Glomerular visceral epithelial cell (primary cell): ENCODE measurements at regions not wholly inside any gene's neighbourhood (a gene's known extent, or its start where the extent isn't known, plus 50 kb on each side); places are given as distances from the start of the nearest gene placed in this dataset.

Experiments used
- DNase-seq: peaks from one replicate; pipeline ENCODE4 v3.0.0-alpha.2; 2016; ENCODE audit errors: extremely low spot score

DNA sequence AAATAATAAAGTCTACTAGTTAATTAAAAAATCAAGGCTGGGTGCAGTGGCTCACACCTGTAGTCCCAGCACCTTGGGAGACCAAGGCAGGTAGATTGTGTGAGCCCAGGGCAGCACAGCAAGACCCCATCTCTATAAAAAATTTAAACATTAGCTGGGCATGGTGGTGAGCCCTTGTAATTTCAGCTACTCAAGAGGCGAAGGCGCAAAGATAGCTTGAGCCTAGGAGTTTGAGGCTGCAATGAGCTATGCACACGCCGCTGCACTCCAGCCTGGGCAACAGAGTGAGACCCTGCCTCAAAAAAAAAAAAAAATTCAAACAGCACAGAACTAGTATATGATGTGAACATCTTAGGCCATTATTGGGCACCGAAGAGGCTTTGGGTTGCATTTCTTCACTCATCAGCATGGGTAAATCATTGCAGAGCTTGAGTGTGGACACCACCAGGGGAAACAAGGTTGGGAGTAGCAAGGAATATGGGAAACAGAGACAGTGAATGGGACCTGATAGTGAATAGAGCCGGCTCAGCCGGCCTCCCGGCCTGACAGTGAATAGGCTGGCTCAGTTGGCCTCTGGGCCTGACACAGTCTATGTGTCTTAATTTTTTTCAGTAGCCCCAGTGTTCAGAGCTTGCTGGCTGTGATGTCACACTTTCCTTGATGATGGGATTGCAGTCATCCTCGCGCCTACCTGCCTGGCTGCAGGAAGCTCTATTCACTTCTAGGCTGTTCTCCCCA, 89.1 kb upstream of the ERRFI1 start:
- DNase-seq: no peak

DNA sequence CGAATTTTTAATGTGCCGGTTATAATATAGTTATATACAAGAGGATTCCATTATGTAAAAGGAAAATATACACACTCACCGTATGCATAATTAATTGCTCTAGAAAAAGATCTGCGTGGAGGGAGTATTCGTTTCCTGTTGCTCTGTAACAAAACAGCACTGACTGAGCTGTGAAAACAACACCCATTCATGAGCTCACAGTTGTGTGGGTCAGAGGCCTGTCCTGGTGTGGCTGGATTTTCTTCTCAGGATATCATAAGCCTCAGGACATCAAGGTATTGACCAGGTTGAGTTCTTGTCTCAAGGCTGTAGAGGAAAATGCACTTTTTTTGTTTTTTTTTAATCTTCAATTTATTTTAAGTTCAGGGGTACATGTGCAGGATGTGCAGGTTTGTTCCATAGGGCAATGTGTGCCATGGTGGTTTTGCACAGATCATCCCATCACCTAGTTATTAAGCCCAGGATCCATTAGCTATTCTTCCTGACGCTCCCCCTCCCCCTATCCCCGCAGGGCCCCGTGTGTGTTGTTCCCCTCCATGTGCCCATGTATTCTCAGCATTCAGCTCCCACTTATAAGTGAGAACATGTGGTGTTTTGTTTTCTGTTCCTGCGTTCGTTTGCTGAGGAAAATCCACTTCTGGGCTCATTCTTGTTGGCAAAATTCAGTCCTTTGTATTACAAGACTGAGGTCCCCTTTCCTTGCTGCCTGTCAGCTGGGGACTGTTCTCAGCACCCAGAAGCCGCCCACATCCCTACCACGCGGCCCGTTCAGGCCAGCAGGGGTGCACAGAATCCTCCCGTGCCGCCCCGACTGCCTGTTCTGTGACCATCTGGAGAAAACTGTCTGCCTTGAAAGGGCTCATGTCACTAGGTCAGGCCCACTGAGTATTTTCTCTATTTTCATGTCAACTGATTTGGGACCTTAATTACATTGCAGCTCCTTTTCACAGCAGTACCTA, 87.4 kb upstream of the ERRFI1 start:
- no peak for DNase-seq

DNA sequence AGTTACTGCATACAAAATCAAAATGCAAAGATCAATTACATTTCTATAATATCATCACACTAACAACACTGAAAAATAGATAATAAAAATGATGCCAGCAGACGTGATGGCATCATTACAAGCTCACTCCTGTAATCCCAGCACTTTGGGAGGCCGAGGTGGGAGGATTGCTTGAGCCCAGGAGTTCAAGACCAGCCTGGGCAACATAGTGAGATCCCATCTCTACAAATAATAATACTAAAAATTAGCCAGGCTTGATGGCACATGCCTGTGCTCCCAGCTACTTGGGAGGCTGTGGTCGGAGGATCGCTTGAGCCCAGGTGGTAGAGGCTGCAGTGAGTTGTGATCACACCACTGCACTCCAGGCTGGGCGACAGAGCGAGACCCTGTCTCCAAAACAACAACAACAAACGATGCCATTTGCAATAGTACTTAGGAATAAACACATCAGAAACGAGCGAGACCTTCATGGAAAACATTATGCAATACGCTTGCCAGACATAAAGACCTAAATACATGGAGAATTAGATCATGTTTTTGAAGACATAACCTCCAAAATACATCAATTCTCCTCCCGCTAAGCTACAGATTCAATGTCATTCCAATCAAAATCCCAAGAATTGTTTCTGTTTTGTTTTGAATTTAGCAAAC, 86.6 kb upstream of the ERRFI1 start:
- no peak for DNase-seq

DNA sequence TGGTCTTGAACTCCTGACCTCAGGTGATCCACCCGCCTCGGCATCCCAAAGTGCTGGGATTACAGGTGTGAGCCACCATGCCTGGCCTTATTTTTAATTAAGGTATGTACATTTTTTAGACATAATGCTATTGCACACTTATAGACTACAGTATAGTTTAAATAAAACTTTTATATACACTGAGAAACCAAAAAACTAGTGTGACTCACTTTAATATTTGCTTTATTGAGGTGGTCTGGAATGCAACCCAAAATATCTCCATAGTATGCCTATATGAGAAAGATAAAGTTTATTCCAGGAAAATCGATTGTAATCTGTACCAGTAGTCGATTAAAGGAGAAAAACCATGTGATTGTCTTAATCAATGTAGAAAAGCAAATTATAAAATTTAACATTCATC, 85.5 kb upstream of the ERRFI1 start:
- DNase-seq: no peak

DNA sequence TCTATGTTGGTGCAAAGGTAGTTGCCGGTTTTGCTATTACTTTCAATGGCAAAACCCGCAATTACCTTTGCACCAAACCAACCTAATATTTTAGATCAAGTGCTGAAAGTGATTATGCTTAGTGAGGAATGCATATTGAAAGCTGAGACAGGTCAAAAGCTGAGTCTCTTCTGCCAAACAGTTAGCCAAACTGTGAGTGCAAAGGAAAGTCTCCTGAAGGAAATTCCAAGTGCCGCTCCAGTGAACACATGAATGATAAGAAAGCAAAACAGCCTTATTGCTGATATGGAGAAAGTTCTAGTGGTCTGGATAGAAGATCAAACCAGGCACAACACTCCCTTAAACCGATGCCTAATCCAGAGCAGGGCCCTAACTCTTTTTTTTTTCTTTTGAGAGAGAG, 83.1 kb upstream of the ERRFI1 start:
- no peak for DNase-seq

DNA sequence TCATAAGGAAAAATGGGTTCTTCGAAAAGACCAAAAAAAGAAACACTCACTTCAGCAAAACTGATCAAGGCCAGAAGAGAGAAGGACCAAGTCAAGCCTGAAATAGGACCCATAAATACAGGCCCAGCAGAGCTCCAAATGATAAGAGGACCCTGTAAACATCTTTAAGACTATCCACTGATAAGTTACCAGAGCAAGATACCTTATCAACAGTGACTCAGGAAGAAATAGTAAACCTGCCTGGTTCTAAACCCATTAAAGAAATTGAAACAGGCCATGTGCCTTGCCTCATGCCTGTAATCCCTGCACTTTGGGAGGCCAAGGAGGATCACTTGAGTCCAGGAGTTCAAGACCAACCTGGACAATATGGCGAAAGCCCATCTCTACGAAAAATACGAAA, 81.8 kb upstream of the ERRFI1 start:
- no peak for DNase-seq

DNA sequence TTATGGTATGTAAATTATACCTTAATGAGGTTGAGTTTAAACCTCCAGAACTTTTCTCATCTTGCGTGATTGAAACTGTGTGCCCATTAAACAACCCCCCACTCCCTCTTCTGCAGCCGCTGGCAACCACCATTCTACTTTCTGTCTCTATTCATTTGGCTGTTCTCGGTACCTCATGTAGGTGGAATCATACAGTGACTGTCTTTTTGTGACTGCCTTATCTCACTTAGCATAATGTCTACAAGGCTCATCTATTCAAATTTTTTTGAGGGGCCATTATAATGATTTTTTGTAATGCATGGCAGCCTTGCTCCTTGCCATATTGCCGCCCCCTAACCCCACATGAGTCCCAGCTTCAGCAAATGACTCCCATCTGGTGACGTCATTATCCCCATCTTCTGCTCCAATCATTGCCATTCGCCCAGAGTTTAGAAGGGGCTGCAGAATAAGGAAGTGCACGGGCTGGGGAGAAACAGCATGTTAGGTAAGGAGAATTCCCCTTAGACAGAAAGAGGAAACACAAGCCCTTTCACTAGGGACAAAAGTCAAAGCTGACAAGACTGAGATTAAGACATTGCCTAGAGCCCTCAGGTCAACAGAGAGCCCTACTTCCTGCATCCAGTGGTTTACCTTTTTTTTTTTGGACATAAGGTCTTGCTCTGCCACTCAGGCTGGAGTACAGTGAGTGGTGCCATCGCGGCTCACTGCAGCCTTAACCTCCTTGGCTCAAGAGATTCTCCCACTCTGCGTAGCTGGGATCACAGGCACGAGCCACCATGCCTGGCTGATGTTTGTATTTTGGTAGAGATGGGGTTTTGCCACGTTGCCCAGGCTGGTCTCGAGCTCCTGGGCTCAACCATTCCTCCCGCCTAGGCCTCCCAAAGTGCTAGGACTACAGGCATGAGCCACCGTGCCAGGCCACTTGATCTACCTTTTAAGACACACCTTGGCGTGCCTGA, 78.4 kb upstream of the ERRFI1 start:
- no peak for DNase-seq

DNA sequence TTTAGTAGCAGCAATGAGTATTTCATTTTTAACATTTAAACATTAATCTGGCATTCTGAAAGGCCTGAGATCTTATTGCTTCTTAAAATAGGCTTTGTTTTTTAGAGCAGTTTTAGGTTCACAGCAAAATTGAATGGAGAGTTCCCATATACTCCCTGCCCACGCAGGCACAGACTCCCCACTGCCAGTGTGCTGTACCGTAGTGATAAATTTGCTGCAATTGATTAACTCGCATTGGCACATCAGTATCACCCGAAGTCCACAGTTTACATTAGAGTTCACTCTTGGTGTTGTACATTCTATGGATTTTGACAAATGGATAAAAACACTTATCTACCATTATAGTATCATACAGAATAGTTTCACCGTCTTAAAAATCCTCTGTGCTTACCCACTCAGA, 71.8 kb upstream of the ERRFI1 start:
- DNase-seq: peak; percentile 22

DNA sequence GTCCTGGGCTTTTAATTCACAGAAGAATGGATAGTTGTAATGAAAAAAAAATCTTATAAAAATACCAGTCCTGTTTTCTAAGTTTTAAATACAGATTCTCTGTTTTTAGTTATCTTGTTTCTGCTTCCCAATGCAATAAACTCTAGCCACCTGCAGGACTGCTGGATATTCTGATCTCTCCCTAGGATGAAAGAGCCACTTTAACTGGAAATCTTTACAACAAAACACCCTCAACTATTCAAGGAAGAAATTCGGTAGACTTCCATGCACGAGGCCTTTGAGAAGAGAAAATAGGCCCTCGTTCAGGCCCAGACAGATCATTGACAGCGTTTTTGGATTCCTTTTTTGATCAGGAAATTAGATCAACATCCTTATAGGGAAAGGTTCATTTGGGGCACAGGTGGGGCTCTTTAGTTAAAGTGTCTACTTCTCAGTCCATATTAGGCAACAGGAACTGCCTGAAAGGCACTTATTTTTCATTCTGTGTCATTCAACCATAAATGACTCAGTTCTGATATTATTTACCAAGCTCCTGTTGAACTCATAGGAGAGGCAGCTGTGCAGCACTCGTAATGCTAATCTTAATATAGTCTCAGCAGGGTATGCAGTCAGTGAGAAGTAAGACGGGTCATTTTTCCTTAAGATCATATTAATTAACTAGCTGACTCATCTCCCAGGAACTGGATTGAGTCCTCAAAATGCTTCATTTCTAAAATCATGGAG, 71.1 kb upstream of the ERRFI1 start:
- peak; percentile 93 for DNase-seq

DNA sequence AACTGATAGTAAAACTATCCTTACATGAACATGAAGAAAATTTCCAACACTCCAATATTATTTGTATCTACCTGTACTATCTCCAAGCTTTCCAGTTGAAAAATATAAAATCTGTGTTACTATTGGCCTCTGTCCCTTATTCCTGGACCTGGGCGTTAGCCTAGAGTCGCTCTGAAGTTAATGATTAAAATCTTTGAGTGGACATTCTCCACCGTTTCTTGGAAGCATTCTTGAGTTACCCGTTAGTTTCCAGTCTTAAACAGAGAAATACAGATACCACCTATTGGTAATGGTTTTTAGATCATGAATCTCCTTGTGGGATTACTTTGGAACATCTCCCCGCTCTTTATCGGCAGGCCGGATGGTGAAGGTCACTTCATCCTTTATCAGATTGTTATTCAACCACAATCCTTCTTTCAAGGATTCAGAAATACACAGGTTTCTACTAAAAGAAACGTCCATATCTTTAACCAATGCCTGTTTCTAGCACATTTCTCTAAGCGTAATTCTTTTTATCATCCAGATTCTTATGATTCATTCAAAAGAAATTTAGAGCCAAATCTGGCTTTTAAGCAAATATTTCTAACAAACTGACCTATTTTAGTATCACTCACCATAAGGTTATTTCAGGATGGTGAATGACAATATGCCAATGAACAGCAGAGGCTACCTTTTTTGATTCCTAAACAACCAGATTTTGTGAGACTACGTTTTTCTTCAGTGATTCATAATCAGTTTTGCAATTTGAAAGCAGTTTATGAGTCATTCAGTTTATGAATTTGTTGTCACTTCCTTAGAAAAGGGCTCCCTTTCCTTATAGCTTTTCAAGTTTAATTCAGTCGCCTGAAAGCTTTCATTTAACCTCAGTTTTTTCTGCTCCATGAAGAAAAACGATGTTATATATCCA, 70.2 kb upstream of the ERRFI1 start:
- peak; percentile 72 for DNase-seq

DNA sequence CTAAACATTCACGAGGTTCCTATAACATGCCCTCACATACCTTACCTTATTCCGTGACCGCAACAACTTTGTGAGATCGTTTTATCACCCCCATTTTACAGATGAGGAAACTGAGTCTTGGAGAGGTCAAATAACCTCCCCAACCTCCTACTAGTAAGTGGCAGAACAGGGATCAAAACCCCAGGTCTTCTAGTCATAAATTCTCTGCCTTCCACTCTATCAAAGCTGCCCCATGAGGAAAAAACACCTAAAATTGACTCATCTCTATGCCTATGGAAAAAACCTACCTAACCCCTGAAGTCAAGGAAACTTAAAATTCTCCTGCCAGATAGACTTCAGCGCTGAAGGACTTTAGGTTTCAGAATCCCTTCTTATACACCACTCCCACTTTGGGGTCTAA, 69.5 kb upstream of the ERRFI1 start:
- DNase-seq: peak; percentile 19

DNA sequence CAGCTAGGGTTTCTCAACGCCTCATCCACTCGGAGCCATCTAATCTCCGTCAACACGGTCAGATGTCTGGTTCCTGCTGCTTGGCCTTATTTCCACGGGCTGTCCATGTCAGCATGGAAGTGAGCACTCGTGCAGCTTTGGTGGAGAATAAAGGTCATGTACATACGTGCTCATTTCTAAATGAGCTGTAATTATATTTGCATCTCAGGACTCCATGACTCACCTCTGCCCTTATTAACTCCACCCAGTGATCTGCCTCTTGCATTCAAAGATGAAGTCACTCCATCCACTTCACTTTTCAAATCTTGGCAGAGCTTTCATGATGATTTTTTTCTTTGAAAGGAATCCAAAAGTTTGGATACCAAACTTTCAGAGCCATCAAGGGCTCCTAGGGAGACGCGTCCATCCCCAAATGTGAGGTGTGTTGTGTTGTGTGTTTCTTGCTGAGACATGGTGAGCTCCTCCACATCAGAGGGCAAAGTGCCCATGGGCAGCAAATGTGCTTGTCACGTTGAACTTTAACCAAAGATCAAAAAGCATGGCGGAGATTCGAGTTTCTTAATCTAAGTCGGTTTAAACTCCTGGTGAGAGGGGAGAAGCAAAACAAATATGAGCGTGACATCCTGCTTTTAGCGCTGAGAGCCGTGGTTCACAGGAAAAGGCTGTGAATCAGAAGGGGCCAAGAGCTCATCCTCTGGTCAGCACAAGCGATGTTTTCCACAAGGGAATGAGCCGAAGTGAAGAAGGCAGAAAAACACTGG, 68.6 kb upstream of the ERRFI1 start:
- peak; percentile 68 for DNase-seq

DNA sequence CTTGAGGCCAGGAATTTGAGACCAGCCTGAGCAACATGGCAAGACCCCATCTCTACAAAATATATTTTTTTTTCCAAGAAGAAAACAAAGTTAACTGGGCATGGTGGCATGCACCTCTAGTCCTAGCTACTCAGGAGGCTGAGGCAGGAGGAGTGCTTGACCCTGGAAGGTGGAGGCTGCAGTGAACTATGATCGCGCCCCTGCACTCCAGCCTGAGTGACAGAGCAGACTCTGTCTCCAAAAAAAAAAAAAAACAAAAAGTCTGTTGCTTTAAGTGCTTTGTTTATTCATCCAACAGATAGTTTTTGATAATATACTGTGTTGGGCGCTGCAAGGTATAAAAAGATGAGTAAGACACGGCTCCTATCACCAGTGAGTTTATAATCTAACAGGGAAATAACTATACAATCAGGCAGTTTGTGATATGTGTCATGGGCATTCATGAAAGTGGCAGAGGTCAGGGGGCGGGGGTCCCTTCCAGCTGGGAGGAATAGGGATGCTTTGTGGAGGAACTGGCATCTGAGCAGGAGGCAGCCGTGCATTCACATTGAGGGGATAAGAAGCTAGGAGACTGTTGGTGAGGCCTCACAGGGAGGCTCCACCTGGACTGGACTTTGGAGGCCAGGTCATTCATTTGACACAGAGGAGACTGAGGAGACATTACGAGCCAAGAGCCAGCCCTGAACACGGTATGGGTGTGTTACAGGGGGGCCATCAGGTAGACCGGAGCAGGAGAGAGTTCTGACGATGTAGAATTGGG, 67.3 kb upstream of the ERRFI1 start:
- no peak for DNase-seq

DNA sequence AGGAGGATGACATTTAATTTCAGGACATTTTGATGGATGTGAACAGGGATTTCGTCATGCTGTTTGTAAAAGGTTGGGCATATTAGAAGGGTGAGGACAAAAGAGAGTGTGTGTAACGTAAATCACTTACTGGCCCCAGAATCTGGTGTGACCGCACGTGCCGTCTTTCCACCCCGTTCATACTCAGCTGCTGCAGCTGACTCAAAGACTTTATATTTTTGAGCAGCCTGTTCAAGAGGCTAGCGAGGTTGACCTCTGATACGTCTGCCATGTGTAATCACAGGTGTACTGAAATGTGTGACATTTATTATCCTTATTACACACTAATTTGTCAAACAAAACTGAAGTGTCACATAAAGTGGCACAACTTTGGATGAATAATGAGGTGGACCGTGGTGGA, 66.5 kb upstream of the ERRFI1 start:
- DNase-seq: no peak

DNA sequence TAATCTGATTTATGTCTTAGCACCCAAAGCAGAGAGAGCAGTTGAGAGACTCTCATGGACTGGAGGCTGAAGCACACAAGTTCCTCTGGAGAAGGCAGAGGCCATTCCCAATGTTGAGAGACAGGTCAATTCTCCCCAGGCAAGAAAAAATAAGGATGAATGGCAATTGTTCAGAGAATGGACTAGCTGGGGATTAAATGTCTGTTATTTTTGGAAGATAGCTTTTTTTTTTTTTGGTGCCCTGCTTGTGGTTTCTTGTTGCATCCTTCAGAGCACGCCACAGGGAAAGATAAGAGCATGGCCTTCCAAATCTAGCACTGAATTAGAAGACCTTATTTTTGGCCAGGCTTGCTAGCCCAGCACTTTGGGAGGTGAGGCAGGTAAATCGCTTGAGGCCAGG, 65.6 kb upstream of the ERRFI1 start:
- DNase-seq: no peak

DNA sequence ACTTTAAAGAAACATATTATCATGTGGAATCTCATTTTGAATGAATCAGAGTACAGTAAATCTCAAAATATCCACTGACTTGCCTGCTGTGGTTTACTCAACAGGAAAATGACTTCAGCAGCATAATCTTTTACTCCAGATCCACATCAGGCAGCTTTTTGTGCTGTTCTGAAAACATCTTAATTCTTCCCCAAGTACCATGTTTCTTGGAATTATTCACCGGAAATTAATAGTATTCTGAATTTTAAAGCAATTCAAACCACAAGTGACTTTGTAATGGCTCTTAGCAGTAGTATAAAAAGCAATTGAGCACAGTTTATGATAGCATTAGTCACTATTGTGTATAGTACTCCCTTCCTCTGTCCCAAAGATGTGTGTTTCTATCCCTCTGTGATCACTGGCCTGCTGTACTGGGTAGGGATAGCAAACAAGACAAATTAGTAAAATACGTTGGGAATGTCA, 64.2 kb upstream of the ERRFI1 start:
- DNase-seq: peak; percentile 73

DNA sequence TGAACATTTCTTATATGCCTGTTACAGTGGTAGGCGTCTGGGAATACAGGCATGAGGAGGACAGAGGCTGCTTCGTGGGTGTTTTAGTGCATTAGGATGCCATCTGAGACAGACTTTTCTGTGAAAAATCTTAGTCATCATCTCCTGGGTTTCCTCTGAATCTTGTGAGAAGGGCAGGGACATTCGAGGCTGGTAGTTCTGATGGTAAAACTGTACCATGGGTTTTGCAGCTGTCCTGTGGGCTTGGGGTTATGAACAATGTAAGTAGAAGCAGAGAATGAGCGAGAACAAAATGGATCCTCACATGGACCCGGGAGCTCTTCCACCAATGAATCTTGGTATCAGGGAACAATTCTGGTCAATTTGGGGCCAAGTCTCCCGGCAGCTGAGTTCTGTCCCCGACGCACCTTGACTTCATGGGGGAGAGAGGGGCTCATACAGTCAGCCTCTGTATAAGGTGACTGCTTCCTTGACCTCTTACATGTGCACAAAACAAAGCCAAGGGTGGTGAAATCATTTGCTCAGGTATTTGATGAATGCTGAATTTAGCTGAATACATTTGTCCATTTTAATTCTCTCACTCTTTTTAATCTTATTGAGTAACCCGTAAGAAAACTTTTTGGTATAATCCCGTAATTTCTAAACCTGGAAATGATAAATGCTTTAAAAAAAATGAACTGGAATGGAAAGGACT, 63.6 kb upstream of the ERRFI1 start:
- DNase-seq: peak; percentile 35
